Astrocyte of the hippocampus (primary cell): ENCODE measurements at regions not wholly inside any gene's neighbourhood (a gene's known extent, or its start where the extent isn't known, plus 50 kb on each side); places are given as distances from the start of the nearest gene placed in this dataset.

Source experiments
- DNase-seq: peaks from one replicate; pipeline ENCODE4 v3.0.0; 2011; ENCODE audit warnings: low read depth, low spot score

- peak; percentile 87 for DNase-seq
Observed at GRCh38 chr6:90406142-90406794, 109.6 kb upstream of the BACH2 start.

- peak; percentile 82 for DNase-seq
Observed at GRCh38 chr6:90403489-90404381, 107.1 kb upstream of the BACH2 start.

DNA sequence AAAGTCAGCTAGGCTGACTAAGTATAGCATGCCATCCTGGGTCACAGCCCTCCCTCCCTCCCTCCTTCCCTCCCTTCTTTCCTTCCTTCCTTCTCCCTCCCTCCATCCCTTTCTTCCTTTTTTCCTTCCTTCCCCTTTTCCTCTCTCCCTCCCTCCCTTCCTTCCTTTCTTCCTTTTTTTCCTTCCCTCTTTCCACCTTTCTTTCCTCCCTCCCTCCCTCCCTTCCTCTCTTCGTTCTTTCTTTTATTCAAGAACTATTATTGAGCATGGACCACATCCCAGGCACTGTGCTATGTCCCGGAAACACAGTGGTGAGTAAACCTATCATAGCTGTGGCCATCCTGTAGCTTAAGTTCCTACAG, 106.2 kb upstream of the BACH2 start:
- DNase-seq, result no peak

- no peak for DNase-seq
Observed at GRCh38 chr6:90401933-90402830, 105.5 kb upstream of the BACH2 start.

DNA sequence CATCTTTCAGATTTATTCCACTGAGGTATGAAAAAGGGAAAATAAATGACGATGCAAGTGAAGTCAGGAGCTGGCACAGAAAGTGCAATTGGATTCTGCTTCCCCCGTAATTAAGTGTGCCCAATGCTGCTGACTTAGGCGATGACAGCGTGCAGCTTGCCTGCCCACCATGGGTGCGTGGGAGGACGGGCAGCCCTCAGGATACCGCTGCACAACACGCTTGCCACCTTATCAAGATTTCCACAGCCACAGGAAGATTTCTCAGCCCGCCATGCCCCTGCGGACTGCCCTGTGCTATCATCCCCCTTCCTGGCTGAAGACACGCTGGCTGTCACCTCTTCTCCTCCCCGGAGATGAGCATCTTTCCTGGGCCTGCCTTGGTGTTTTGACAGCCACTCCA, 103.3 kb upstream of the BACH2 start:
- DNase-seq, result no peak

DNA sequence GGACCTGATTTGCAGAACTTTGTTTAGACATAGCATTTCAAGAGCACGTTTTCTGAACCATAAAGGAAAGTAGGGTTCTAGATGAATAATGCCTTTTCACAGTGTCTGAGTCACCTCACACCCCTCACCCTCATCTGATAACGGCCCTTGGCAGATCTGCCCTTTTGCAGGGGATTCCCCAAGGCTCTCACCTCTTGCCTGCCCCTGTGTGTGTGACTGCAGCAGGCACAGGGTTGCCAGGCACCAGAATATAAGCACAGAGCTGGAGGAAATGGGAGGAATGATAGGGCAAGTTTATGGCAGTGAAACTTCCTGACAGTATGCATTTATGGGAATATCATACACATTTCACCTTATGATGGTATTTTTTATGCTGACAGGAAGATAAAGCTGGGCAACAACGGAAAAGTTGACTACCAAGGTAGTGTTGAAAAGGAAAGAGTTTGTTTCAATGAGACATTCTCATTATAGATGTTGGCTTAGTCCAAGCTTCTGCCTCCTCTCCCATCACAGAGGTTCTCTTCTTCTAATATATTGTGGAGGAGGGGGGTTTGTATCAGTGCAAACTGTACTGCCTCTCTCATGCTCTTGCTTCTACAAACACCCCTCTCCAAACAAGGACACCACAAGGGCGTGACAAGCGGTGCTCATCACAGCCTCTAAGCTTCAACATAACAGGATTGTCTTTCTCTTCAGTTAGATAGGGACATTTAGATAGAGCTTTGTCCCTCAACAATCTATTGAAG, 101.5 kb upstream of the BACH2 start:
- peak; percentile 57 for DNase-seq

- no peak for DNase-seq
Observed at GRCh38 chr6:90397047-90397446, 100.4 kb upstream of the BACH2 start.

GRCh38 chr6:90393232-90393884, 96.7 kb upstream of the BACH2 start:
- peak; percentile 84 for DNase-seq

DNA sequence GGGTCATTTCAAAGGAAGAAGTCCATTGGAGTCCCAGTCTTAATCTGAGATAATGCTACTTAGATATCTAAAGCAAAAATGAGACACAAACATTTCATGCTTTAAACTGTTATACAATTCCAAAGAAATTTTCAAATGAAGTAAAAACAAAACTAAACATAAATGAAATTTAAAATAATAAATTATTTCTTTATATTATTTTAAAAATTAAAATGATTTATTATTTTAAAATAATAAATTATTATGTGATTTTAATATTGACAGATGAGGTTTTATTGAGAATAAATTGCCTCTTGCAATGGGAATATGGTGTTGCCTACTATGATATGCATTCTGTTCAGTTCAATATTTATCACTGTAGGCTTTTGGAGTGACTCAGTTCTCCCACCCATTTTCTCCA, 93.7 kb upstream of the BACH2 start:
- no peak for DNase-seq

- DNase-seq, result no peak
Observed at GRCh38 chr6:90388395-90388794, 91.8 kb upstream of the BACH2 start.

- no peak for DNase-seq
Observed at GRCh38 chr6:90387826-90388225, 91.2 kb upstream of the BACH2 start.

DNA sequence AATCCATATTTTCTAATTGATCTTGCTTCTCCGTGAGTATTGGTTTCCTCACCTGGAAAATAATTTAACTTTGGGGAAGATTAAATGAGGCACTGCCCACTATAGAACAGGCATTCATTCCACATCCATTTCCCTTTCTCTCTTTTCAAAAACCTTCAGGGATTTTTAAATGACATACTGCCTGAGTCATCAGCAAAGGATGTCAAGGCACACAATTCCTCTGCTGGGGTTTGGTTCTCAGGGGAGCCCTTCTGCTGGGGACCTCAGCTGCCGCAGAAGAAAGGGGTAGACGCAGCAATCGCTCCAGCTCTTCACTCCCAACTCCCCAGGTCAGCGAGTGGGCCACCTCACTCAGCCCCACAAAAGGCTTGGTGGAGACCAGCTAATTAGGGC, 90.7 kb upstream of the BACH2 start:
- peak; percentile 53 for DNase-seq

DNA sequence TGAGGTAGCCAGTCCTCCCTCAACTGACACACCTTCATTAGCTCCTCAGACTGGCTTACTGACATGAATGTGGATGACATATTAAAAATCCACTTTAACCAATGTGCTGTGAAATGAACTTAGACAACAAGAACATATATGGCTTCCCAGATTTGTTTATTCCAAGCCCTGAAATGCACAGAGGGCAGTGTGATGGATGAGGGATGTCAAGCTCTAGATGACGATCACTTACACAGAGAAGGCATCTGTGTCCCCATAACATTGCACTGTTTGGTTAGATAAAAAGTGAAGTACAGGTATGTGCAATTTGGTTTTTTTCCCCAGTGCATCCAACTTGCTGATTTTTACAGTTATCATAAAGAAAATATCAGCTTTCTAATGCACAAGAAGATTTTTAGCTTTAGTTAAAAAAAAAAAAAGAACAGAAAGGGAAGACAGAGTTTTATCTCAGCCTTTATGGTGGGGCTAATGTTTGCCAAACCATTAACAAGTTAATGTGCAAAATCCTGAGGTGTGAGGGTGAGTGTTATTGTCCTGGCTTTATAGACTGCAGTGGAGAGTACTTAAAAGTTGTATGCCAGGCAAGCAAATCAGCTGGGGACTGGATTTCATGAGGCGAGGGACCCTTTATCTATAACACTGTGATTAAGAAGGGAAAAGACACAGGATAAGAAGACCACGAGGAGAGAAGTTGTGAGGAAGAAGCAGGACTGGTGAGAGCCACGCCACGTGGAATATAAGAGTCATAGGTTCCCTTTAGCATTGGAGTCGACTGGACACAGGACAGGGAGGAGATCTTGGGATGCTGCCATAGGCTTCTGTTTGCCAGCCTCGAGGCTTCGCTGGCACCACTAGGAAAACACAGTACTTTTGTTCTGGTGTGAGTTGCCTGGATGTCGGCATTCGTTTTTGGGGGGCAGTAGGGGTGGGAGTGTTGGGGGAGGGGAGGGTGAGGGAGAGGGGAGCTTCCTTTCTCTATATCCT, 90.0 kb upstream of the BACH2 start:
- DNase-seq, result peak; percentile 42

GRCh38 chr6:90385759-90386313, 89.2 kb upstream of the BACH2 start:
- DNase-seq, result no peak

GRCh38 chr6:90384720-90385119, 88.1 kb upstream of the BACH2 start:
- DNase-seq, result no peak

DNA sequence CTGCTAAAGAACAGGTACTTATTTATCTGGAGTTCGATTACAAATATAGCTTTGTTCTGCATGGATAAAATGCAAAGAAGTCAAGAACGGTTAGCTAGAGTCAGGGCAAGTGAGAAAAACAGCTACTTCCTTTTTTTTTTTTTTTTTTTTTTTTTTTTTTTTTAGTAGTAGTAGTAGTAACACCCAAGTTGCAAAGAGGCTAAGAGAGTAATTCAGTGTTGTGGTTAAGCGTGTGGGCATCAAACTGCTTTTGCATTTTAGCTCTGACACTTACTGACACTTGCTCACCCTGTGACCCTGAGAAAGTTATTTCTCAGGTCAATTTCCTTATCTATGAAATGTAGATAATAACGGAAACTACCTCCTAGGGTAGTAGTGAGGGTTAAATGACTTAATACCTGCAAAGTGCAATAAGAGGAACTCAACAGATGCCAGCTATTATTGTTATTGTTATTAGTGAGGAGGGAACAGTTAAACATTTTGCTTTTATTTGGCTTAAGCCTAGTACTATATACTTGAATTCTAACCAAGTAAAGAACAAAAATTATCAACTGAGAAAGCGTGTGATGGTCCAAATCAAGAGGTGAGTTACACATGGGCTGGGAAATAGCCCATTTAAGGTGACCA, 86.7 kb upstream of the BACH2 start:
- no peak for DNase-seq

GRCh38 chr6:90382760-90383159, 86.1 kb upstream of the BACH2 start:
- no peak for DNase-seq

- DNase-seq, result peak; percentile 85
Observed at GRCh38 chr6:90375681-90376439, 79.2 kb upstream of the BACH2 start.
